WI38 (cell line): ENCODE measurements at regions not wholly inside any gene's neighbourhood (a gene's known extent, or its start where the extent isn't known, plus 50 kb on each side); places are given as distances from the start of the nearest gene placed in this dataset.

Experiments
- H3K4me3 ChIP-seq: 2 replicates; pipeline ENCODE4 v1.5.1; 2011; ENCODE audit warnings: low read depth, mild to moderate bottlenecking, control low read depth, low read length
- CTCF ChIP-seq: IDR thresholded peaks from 2 replicates; pipeline ENCODE4 v1.5.1; 2012; ENCODE audit warnings: low read depth, mild to moderate bottlenecking, control low read depth, low read length

GRCh38 chr3:14299767-14300166, 102.6 kb upstream of the SLC6A6 start:
- no peak for TF ChIP-seq CTCF

GRCh38 chr3:14300721-14301399, 101.5 kb upstream of the SLC6A6 start:
- H3K4me3 ChIP-seq, result no peak overlapping the region
- no peak for TF ChIP-seq CTCF

More at GRCh38 chr3:14299767-14300166, 102.6 kb upstream of the SLC6A6 start:
- no peak overlapping the region for H3K4me3 ChIP-seq

- TF ChIP-seq CTCF, result no peak
- no peak overlapping the region for H3K4me3 ChIP-seq
These were observed 100.8 kb upstream of the SLC6A6 start for GRCh38 chr3:14301558-14301957.

- no peak overlapping the region for H3K4me3 ChIP-seq
- TF ChIP-seq CTCF, result no peak
These were observed 98.9 kb upstream of the SLC6A6 start for GRCh38 chr3:14303336-14304100.

- no peak for TF ChIP-seq CTCF
- no peak overlapping the region for H3K4me3 ChIP-seq
These were observed 98.0 kb upstream of the SLC6A6 start for GRCh38 chr3:14304101-14305045.

- no peak overlapping the region for H3K4me3 ChIP-seq
- no peak for TF ChIP-seq CTCF
These were observed 97.1 kb upstream of the SLC6A6 start for GRCh38 chr3:14305324-14305723.
